GM10248 (cell line): ENCODE measurements at regions not wholly inside any gene's neighbourhood (a gene's known extent, or its start where the extent isn't known, plus 50 kb on each side); places are given as distances from the start of the nearest gene placed in this dataset.

ENCODE experiments used
- CTCF ChIA-PET: fragments of 300-600 bp; sonication (Branson Sonifier 250); formaldehyde crosslinking; extraction: SDS; loops from one replicate; lab custom pipeline; 2021; ENCODE audit warnings: antibody characterized with exemption; lab: Yijun Ruan, JAX
- POLR2A ChIA-PET: fragments of 350-650 bp; sonication (Branson Sonifier 250); formaldehyde crosslinking; extraction: SDS; loops from one replicate; lab custom pipeline; 2020; ENCODE audit warnings: antibody characterized with exemption; lab: Yijun Ruan, JAX
- DNase-seq: peaks from one replicate; pipeline ENCODE4 v3.0.0; 2012; ENCODE audit errors: extremely low spot score
- CTCF ChIP-seq: IDR thresholded peaks from 2 replicates; pipeline ENCODE4 v1.5.1; 2012; ENCODE audit warnings: mild to moderate bottlenecking, low read depth; ENCODE audit errors: extremely low read depth, missing control alignments, control extremely low read depth

- ChIA-PET CTCF (interaction anchor here (1.5 kb wide), 1 partner anchor 80 kb away, joined by 4 read pairs; no protein-coding TSS in a partner anchor), POLR2A (no interaction called here)
- no peak for TF ChIP-seq CTCF
- DNase-seq = peak; percentile 4
Measured at GRCh38 chr5:176740702-176741496, 69.5 kb upstream of the UNC5A start.

- peak; percentile 28 for DNase-seq
- ChIA-PET CTCF (no interaction called here), POLR2A (no interaction called here)
- TF ChIP-seq CTCF = no peak
Measured at GRCh38 chr5:176741561-176742211, 68.7 kb upstream of the UNC5A start.

- no peak for TF ChIP-seq CTCF
- peak; percentile 14 for DNase-seq
- CTCF ChIA-PET = no interaction called here
- POLR2A ChIA-PET = no interaction called here
Measured at GRCh38 chr5:176742246-176743105, 67.9 kb upstream of the UNC5A start.

- ChIA-PET POLR2A (no interaction called here), CTCF (no interaction called here)
- DNase-seq = peak; percentile 14
- TF ChIP-seq CTCF = no peak
Measured at GRCh38 chr5:176743136-176743861, 67.1 kb upstream of the UNC5A start.

GRCh38 chr5:176743868-176744583 lies 66.3 kb upstream of the UNC5A start:
- no peak for TF ChIP-seq CTCF
- CTCF ChIA-PET = no interaction called here
- DNase-seq = peak; percentile 8
- POLR2A ChIA-PET = no interaction called here
